ENCODE measurements at regions not wholly inside any gene's neighbourhood (a gene's known extent, or its start where the extent isn't known, plus 50 kb on each side); places are given as distances from the start of the nearest gene placed in this dataset.

DNA sequence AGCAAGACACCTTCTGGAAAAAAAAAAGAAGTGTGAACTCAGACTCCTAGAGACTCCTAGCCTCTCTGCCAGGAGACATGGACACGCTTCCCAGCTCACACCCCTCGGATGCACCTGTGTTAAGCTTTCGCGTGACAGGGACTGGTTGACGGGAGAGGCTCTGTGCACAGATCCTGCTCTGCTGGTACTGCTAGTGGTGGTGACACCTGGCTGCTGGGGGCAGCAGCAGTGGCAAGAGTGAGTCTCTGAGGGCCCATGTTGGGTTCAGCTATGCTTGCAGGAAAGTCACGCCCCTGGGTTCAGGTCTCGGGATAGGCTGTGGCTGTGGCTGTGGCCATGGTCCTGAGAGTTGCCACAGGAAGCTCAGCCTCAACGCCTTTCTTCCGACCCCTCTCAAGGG is 81.1 kb downstream of the XRCC2 start:
- CTCF ChIA-PET = interaction anchor here (0.6 kb wide), 1 partner anchor 12 kb away, joined by 3 read pairs; no protein-coding TSS in a partner anchor
- no peaks in the 10 kb centered on the region for H3K36me3 ChIP-seq (replicated peaks in 1 of 2; ENCODE audit: control insufficient read depth in 1 of 2, insufficient read depth in 2 of 2, low read length in 1 of 2)
- H2AFZ ChIP-seq (ENCODE audit: low read depth) = no peak overlapping the region
- WGBS (ENCODE audit: low lambda C conversion rate) = 80% methylated on average over 9 of the region's 9 CpGs
- no peaks in the 10 kb centered on the region for H3K27me3 ChIP-seq (ENCODE audit: insufficient read depth)
- no peaks in the 10 kb centered on the region for H3K4me1 ChIP-seq (ENCODE audit: control insufficient read depth in 1 of 2, insufficient read depth in 2 of 2, low read depth in 1 of 2, low read length in 1 of 2)
- TF ChIP-seq FOSL2 (IDR thresholded peaks at IDR 0.05; ENCODE audit: borderline replicate concordance, low read depth) (no peak), CHD2 (IDR thresholded peaks at IDR 0.05; ENCODE audit: low read length, partially characterized antibody) (no peak), FOXM1 (IDR thresholded peaks at IDR 0.05; ENCODE audit: low read depth) (no peak), YY1 (IDR thresholded peaks at IDR 0.05; ENCODE audit: low read depth) (no peak), ELF1 (IDR thresholded peaks at IDR 0.05) (no peak), RCOR1 (IDR thresholded peaks at IDR 0.05; ENCODE audit: low read length) (no peak), POLR2AphosphoS5 (IDR thresholded peaks at IDR 0.05; ENCODE audit: low read depth, low read length) (no peak), EP300 (IDR thresholded peaks at IDR 0.05; ENCODE audit: borderline replicate concordance in 1 of 2, low read depth in 1 of 2, low read length in 1 of 2) (no peak), GABPA (IDR thresholded peaks at IDR 0.05; ENCODE audit: low read depth) (no peak)
- TF ChIP-seq, protein P1, sequence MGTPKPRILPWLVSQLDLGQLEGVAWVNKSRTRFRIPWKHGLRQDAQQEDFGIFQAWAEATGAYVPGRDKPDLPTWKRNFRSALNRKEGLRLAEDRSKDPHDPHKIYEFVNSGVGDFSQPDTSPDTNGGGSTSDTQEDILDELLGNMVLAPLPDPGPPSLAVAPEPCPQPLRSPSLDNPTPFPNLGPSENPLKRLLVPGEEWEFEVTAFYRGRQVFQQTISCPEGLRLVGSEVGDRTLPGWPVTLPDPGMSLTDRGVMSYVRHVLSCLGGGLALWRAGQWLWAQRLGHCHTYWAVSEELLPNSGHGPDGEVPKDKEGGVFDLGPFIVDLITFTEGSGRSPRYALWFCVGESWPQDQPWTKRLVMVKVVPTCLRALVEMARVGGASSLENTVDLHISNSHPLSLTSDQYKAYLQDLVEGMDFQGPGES (IDR thresholded peaks at IDR 0.05; ENCODE audit: low read depth, low read length) = no peak
- TF ChIP-seq, protein P2, sequence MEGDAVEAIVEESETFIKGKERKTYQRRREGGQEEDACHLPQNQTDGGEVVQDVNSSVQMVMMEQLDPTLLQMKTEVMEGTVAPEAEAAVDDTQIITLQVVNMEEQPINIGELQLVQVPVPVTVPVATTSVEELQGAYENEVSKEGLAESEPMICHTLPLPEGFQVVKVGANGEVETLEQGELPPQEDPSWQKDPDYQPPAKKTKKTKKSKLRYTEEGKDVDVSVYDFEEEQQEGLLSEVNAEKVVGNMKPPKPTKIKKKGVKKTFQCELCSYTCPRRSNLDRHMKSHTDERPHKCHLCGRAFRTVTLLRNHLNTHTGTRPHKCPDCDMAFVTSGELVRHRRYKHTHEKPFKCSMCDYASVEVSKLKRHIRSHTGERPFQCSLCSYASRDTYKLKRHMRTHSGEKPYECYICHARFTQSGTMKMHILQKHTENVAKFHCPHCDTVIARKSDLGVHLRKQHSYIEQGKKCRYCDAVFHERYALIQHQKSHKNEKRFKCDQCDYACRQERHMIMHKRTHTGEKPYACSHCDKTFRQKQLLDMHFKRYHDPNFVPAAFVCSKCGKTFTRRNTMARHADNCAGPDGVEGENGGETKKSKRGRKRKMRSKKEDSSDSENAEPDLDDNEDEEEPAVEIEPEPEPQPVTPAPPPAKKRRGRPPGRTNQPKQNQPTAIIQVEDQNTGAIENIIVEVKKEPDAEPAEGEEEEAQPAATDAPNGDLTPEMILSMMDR (IDR thresholded peaks at IDR 0.05) = no peak
- POLR2A ChIA-PET = no interaction called here
- no peak overlapping the region for H3K4me2 ChIP-seq
- H3K4me3 ChIP-seq (ENCODE audit: low read depth in 2 of 2, low read length in 1 of 2) = no peak overlapping the region
- no peaks in the 10 kb centered on the region for H3F3A ChIP-seq (replicated peaks; ENCODE audit: insufficient read depth)
- no peaks in the 10 kb centered on the region for H3K9me3 ChIP-seq
- no peaks in the 10 kb centered on the region for H4K20me1 ChIP-seq (ENCODE audit: insufficient read depth)
- no peaks in the 10 kb centered on the region for H3K9me2 ChIP-seq
- H3K9ac ChIP-seq = no peak overlapping the region
- H3K79me2 ChIP-seq (ENCODE audit: insufficient read depth) = no peaks in the 10 kb centered on the region
- DNase-seq = no peak
- no peak overlapping the region for H3K27ac ChIP-seq (ENCODE audit: low read depth in 2 of 2, low read length in 1 of 2)

DNA sequence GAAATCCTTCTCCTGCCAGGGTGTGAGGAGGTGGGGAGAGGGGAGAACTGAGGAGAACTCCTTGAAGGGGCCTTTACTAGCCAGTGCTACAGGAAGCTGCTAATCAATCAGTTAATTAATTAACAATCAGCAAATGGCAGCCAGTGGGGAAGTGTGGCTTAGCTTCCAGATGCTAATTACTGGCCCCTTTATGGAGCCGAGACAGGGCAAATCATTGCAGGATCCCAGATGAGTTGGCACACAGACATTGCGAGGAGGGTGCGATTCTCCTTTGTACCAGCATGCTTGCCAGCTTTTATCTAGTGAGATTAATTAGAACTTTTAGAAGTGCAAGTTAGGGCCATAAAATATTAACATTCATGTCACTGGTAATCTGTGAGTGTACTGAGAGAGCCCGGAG is 84.0 kb downstream of the XRCC2 start:
- Histone ChIP-seq H4K20me1 (ENCODE audit: insufficient read depth) (no peaks in the 10 kb centered on the region), H3K9me3 (no peaks in the 10 kb centered on the region), H3K27me3 (ENCODE audit: insufficient read depth) (no peaks in the 10 kb centered on the region), H3F3A (replicated peaks; ENCODE audit: insufficient read depth) (no peaks in the 10 kb centered on the region), H3K4me3 (ENCODE audit: low read depth in 2 of 2, low read length in 1 of 2) (no peak overlapping the region), H2AFZ (ENCODE audit: low read depth) (no peak overlapping the region), H3K4me2 (no peak overlapping the region), H3K9ac (no peak overlapping the region), H3K79me2 (ENCODE audit: insufficient read depth) (no peaks in the 10 kb centered on the region), H3K4me1 (ENCODE audit: control insufficient read depth in 1 of 2, insufficient read depth in 2 of 2, low read depth in 1 of 2, low read length in 1 of 2) (no peaks in the 10 kb centered on the region), H3K27ac (ENCODE audit: low read depth in 2 of 2, low read length in 1 of 2) (no peak overlapping the region), H3K36me3 (replicated peaks in 1 of 2; ENCODE audit: control insufficient read depth in 1 of 2, insufficient read depth in 2 of 2, low read length in 1 of 2) (no peaks in the 10 kb centered on the region), H3K9me2 (no peaks in the 10 kb centered on the region)
- no peak for DNase-seq
- ChIA-PET CTCF (interaction anchor here (1.2 to 1.6 kb wide), 3 partner anchors 22 to 115 kb away, joined by 3 to 4 read pairs (median 4); no protein-coding TSS in a partner anchor), POLR2A (no interaction called here)
- TF ChIP-seq RFX5 (IDR thresholded peaks at IDR 0.05; ENCODE audit: low read length) (no peak), TEAD4 (IDR thresholded peaks at IDR 0.05; ENCODE audit: borderline replicate concordance, insufficient read depth) (no peak), CHD2 (IDR thresholded peaks at IDR 0.05; ENCODE audit: low read length, partially characterized antibody) (no peak), RAD21 (IDR thresholded peaks at IDR 0.05; ENCODE audit: low read length) (no peak), FOXJ3 (CRISPR knock-in tag; IDR thresholded peaks at IDR 0.05) (no peak), RCOR1 (IDR thresholded peaks at IDR 0.05; ENCODE audit: low read length) (no peak)
- 88% methylated on average over 4 of the region's 4 CpGs for WGBS (ENCODE audit: low lambda C conversion rate)

Measured in SK-N-SH (cell line).